ENCODE measurements at regions not wholly inside any gene's neighbourhood (a gene's known extent, or its start where the extent isn't known, plus 50 kb on each side); places are given as distances from the start of the nearest gene placed in this dataset.

- no peak for TF ChIP-seq CTCF (IDR thresholded peaks at IDR 0.05)
- no peak for TF ChIP-seq ZFX (IDR thresholded peaks at IDR 0.05; ENCODE audit: borderline replicate concordance)
- no peak overlapping the region for H3K27ac ChIP-seq
These were observed 166.6 kb downstream of the BRD1 start for GRCh38 chr22:49660794-49661781.

GRCh38 chr22:49660321-49660720 lies 167.4 kb downstream of the BRD1 start:
- no peak overlapping the region for H3K27ac ChIP-seq
- TF ChIP-seq ZFX (IDR thresholded peaks at IDR 0.05; ENCODE audit: borderline replicate concordance) (no peak), CTCF (IDR thresholded peaks at IDR 0.05) (no peak)

GRCh38 chr22:49659924-49660315 lies 167.8 kb downstream of the BRD1 start:
- TF ChIP-seq CTCF (IDR thresholded peaks at IDR 0.05) (no peak), ZFX (IDR thresholded peaks at IDR 0.05; ENCODE audit: borderline replicate concordance) (no peak)

GRCh38 chr22:49659281-49659923 lies 168.3 kb downstream of the BRD1 start:
- TF ChIP-seq CTCF (IDR thresholded peaks at IDR 0.05) (no peak), ZFX (IDR thresholded peaks at IDR 0.05; ENCODE audit: borderline replicate concordance) (no peak)
- no peak overlapping the region for H3K27ac ChIP-seq

More at GRCh38 chr22:49659924-49660315, 167.8 kb downstream of the BRD1 start:
- H3K27ac ChIP-seq: no peak overlapping the region

GRCh38 chr22:49658902-49659280 lies 168.8 kb downstream of the BRD1 start:
- H3K27ac ChIP-seq: peak overlapping the region; percentile 97; the same call in 1 of the 2 replicates
- TF ChIP-seq ZFX (IDR thresholded peaks at IDR 0.05; ENCODE audit: borderline replicate concordance) (no peak), CTCF (IDR thresholded peaks at IDR 0.05) (no peak)

GRCh38 chr22:49657974-49658590 lies 169.6 kb downstream of the BRD1 start:
- peak overlapping the region; percentile 97 for H3K27ac ChIP-seq
- TF ChIP-seq ZFX (IDR thresholded peaks at IDR 0.05; ENCODE audit: borderline replicate concordance): no peak
- no peak; the same call in 1 of the 2 replicates for TF ChIP-seq CTCF (IDR thresholded peaks at IDR 0.05)
